ENCODE measurements at regions not wholly inside any gene's neighbourhood (a gene's known extent, or its start where the extent isn't known, plus 50 kb on each side); places are given as distances from the start of the nearest gene placed in this dataset.

DNA sequence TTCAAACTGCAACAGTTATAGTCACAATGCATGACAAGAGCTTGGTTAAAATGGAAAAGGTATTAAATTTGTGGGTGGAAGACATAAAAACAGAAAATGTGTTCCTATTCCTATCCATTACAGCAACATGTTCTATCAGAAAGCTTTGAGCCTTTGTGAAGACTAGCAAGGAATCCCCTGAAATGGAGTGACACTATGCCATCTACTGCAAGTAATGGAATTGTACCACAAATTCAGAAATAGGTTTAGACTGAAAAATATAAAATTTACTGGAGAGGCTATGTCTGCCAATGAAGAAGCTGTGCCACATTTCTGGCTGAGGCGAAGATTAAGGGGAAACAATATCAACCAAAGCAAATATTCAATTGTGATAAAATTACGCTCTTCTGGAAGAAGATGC lies 247.9 kb downstream of the ADAM29 start:
- TF ChIP-seq, protein P1, sequence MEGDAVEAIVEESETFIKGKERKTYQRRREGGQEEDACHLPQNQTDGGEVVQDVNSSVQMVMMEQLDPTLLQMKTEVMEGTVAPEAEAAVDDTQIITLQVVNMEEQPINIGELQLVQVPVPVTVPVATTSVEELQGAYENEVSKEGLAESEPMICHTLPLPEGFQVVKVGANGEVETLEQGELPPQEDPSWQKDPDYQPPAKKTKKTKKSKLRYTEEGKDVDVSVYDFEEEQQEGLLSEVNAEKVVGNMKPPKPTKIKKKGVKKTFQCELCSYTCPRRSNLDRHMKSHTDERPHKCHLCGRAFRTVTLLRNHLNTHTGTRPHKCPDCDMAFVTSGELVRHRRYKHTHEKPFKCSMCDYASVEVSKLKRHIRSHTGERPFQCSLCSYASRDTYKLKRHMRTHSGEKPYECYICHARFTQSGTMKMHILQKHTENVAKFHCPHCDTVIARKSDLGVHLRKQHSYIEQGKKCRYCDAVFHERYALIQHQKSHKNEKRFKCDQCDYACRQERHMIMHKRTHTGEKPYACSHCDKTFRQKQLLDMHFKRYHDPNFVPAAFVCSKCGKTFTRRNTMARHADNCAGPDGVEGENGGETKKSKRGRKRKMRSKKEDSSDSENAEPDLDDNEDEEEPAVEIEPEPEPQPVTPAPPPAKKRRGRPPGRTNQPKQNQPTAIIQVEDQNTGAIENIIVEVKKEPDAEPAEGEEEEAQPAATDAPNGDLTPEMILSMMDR (IDR thresholded peaks at IDR 0.05), result no peak
- no peak for TF ChIP-seq POLR2A (IDR thresholded peaks at IDR 0.05)
- no peak overlapping the region for H3K4me3 ChIP-seq
- H3K9me3 ChIP-seq, result no peaks in the 10 kb centered on the region
- 81 to 83% methylated on average over 2 of the region's 2 CpGs for WGBS, 2 donors
- no peak overlapping the region for H3K27ac ChIP-seq
- no peaks in the 10 kb centered on the region for H3K36me3 ChIP-seq (ENCODE audit: low read depth, missing control alignments)
- no peak for DNase-seq
- intact Hi-C loops (cut with DNase I; ENCODE audit: low total_unique reads), result no loop called here
- no peaks in the 10 kb centered on the region for H3K4me1 ChIP-seq
- no peaks in the 10 kb centered on the region for H3K27me3 ChIP-seq

DNA sequence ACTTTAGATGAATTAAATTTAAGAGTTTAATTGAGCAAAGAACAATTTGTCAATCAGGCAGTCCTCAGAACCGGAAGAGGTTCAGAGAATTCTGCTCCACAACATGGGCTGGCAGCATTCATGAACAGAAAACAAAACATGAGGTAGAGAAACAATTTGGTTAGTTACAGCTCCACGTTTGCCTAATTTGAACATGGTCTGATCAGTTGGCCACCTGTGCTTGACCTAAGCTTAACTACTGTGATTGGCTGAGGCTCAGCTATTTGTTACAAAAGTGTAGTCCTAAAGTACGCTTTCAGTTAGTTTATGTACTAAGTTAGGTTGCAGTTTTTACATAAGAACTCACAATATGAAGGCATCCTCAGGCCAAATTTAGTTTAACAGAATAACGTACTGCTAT lies 258.6 kb downstream of the ADAM29 start:
- Histone ChIP-seq H3K36me3 (ENCODE audit: low read depth, missing control alignments) (no peaks in the 10 kb centered on the region), H3K4me1 (no peaks in the 10 kb centered on the region), H3K4me3 (no peak overlapping the region), H3K27me3 (no peaks in the 10 kb centered on the region), H3K9me3 (no peaks in the 10 kb centered on the region), H3K27ac (no peak overlapping the region)
- no peak for DNase-seq
- intact Hi-C loops (cut with DNase I; ENCODE audit: low total_unique reads), result no loop called here
- 56 to 65% methylated on average over 4 of the region's 4 CpGs for WGBS, 2 donors
- TF ChIP-seq, protein P1 (IDR thresholded peaks at IDR 0.05), result no peak
- TF ChIP-seq POLR2A (IDR thresholded peaks at IDR 0.05), result no peak

DNA sequence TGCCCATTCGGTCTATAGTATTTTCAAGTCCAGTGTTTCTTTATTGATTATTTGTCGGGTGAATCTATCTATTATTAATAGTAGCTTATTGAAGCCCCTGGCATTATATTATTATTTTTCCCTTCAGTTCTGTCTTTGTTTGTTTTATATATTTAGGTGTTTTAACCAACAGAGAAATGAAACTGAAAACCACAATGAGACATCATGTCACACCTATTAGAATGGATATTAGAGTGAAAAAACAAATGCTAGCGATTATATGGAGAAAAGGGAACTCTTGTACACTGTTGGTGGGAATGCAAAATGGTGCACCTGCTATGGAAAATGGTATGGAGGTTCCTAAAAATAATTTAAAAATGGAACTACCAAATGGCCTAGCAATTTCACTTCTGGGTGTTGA lies 272.5 kb downstream of the ADAM29 start:
- no peaks in the 10 kb centered on the region for H3K4me1 ChIP-seq
- intact Hi-C loops (cut with DNase I; ENCODE audit: low total_unique reads), result no loop called here
- H3K9me3 ChIP-seq, result no peaks in the 10 kb centered on the region
- no peak overlapping the region for H3K4me3 ChIP-seq
- DNase-seq, result no peak
- TF ChIP-seq POLR2A (IDR thresholded peaks at IDR 0.05), result no peak
- TF ChIP-seq, protein P1 (IDR thresholded peaks at IDR 0.05), result no peak
- H3K27ac ChIP-seq, result no peak overlapping the region
- 61 to 63% methylated on average over 3 of the region's 3 CpGs for whole genome bisulfite sequencing, 2 donors
- no peaks in the 10 kb centered on the region for H3K27me3 ChIP-seq
- no peaks in the 10 kb centered on the region for H3K36me3 ChIP-seq (ENCODE audit: low read depth, missing control alignments)

- TF ChIP-seq, protein P1 (IDR thresholded peaks at IDR 0.05), result no peak
- TF ChIP-seq POLR2A (IDR thresholded peaks at IDR 0.05), result no peak
These were observed 279.9 kb downstream of the ADAM29 start for GRCh38 chr4:175198056-175198455.

GRCh38 chr4:175215208-175215607 lies 297.1 kb downstream of the ADAM29 start:
- WGBS, 2 donors, result 75 to 91% methylated on average over 8 of the region's 8 CpGs
- Histone ChIP-seq H3K4me3 (no peak overlapping the region), H3K9me3 (no peaks in the 10 kb centered on the region), H3K27ac (no peak overlapping the region), H3K4me1 (no peaks in the 10 kb centered on the region), H3K27me3 (no peaks in the 10 kb centered on the region), H3K36me3 (ENCODE audit: low read depth, missing control alignments) (no peaks in the 10 kb centered on the region)
- intact Hi-C loops (cut with DNase I; ENCODE audit: low total_unique reads), result no loop called here
- TF ChIP-seq, protein P1 (IDR thresholded peaks at IDR 0.05), result no peak
- no peak for TF ChIP-seq POLR2A (IDR thresholded peaks at IDR 0.05)
- no peak for DNase-seq

More at GRCh38 chr4:175198056-175198455, 279.9 kb downstream of the ADAM29 start:
- no peaks in the 10 kb centered on the region for H3K4me1 ChIP-seq
- H3K9me3 ChIP-seq, result no peaks in the 10 kb centered on the region
- no peak overlapping the region for H3K27ac ChIP-seq
- intact Hi-C loops (cut with DNase I; ENCODE audit: low total_unique reads), result no loop called here
- no peaks in the 10 kb centered on the region for H3K27me3 ChIP-seq
- no peaks in the 10 kb centered on the region for H3K36me3 ChIP-seq (ENCODE audit: low read depth, missing control alignments)
- 58 to 77% methylated on average over 1 of the region's 1 CpG for WGBS, 2 donors
- H3K4me3 ChIP-seq, result no peak overlapping the region
- DNase-seq, result no peak

All from testis (tissue), 2 donors.